CD4-positive, CD25-positive, alpha-beta regulatory T cell (primary cell): ENCODE measurements at regions not wholly inside any gene's neighbourhood (a gene's known extent, or its start where the extent isn't known, plus 50 kb on each side); places are given as distances from the start of the nearest gene placed in this dataset.

ENCODE experiments used
- ATAC-seq, 2 donors: fragments of 150-1000 bp; cut with Tn5 transposase; one replicate each; pipeline ENCODE4 v1.10.0; 2021; ENCODE audit warnings: low read depth in 2 of 2, moderate number of reproducible peaks in 2 of 2, moderate library complexity in 1 of 2
- DNase-seq, 3 donors: peaks; one replicate each; pipeline versions ENCODE4 v3.0.0 to v3.0.0-alpha.2; 2012 to 2022; ENCODE audit warnings: mixed read lengths in 1 of 3
- H3K27ac ChIP-seq: one replicate; pipeline ENCODE4 v1.7.0; 2013; ENCODE audit warnings: mild to moderate bottlenecking, low read length; ENCODE audit not compliant: insufficient read depth, poor library complexity, severe bottlenecking
- H3K27me3 ChIP-seq: one replicate; pipeline ENCODE4 v1.7.0; 2013; ENCODE audit warnings: low read length; ENCODE audit not compliant: control insufficient read depth, insufficient read depth
- H3K36me3 ChIP-seq: one replicate; pipeline ENCODE4 v1.7.0; 2013; ENCODE audit warnings: mild to moderate bottlenecking, low read length, moderate library complexity; ENCODE audit not compliant: control insufficient read depth, insufficient read depth
- H3K4me1 ChIP-seq: 2 replicates; pipeline ENCODE4 v1.7.0; 2013; ENCODE audit warnings: mild to moderate bottlenecking, low read length; ENCODE audit not compliant: insufficient read depth, control insufficient read depth, poor library complexity, severe bottlenecking
- H3K4me3 ChIP-seq: one replicate; pipeline ENCODE4 v1.7.0; 2013; ENCODE audit warnings: low read depth, mild to moderate bottlenecking, low read length, moderate library complexity
- H3K9me3 ChIP-seq, 2 experiments: 1 replicate in 1 of 2; 2 replicates in 1 of 2; pipeline ENCODE4 v1.7.0; 2013; ENCODE audit warnings: low read length in 2 of 2, mild to moderate bottlenecking in 1 of 2, moderate library complexity in 1 of 2; ENCODE audit not compliant: control insufficient read depth in 2 of 2
- H3K27ac Mint-ChIP-seq, 3 donors: one replicate each; pipeline ENCODE4 v1.8.0; 2020 to 2022; ENCODE audit warnings: mild to moderate bottlenecking in 3 of 3, mixed read lengths in 3 of 3, moderate library complexity in 2 of 3
- H3K27me3 Mint-ChIP-seq: one replicate; pipeline ENCODE4 v1.8.0; 2022; ENCODE audit warnings: mild to moderate bottlenecking, mixed read lengths
- H3K36me3 Mint-ChIP-seq: one replicate; pipeline ENCODE4 v1.8.0; 2020; ENCODE audit warnings: mixed read lengths
- H3K4me1 Mint-ChIP-seq, 4 donors: one replicate each; pipeline ENCODE4 v1.8.0; 2020 to 2022; ENCODE audit warnings: mixed read lengths in 4 of 4, mild to moderate bottlenecking in 1 of 4
- H3K4me3 Mint-ChIP-seq, 4 donors: one replicate each; pipeline ENCODE4 v1.8.0; 2020 to 2022; ENCODE audit warnings: mild to moderate bottlenecking in 4 of 4, mixed read lengths in 4 of 4, moderate library complexity in 3 of 4
- H3K9me3 Mint-ChIP-seq, 7 donors: one replicate each; pipeline ENCODE4 v1.8.0; 2020 to 2022; ENCODE audit warnings: mixed read lengths in 7 of 7, mild to moderate bottlenecking in 3 of 7, moderate library complexity in 2 of 7

GRCh38 chr6:138618168-138618567 lies 118.9 kb upstream of the NHSL1 start:
- DNase-seq (no peak), ATAC-seq (no peak)
- peaks cover 14% of the 10 kb centered on the region for H3K27me3 Mint-ChIP-seq
- H3K36me3 ChIP-seq: no peaks in the 10 kb centered on the region
- no peaks in the 10 kb centered on the region for H3K9me3 Mint-ChIP-seq
- H3K4me3 ChIP-seq: no peak overlapping the region
- no peaks in the 10 kb centered on the region for H3K4me1 ChIP-seq
- no peaks in the 10 kb centered on the region for H3K4me1 Mint-ChIP-seq
- no peaks in the 10 kb centered on the region for H3K27me3 ChIP-seq
- no peaks in the 10 kb centered on the region for H3K9me3 ChIP-seq
- no peaks in the 10 kb centered on the region for H3K36me3 Mint-ChIP-seq
- H3K4me3 Mint-ChIP-seq: no peak overlapping the region
- H3K27ac Mint-ChIP-seq: no peak overlapping the region
- H3K27ac ChIP-seq: no peak overlapping the region

GRCh38 chr6:138620630-138621029 lies 121.3 kb upstream of the NHSL1 start:
- Mint-ChIP-seq H3K4me3 (no peak overlapping the region), H3K36me3 (no peaks in the 10 kb centered on the region), H3K9me3 (no peaks in the 10 kb centered on the region), H3K27ac (no peak overlapping the region), H3K4me1 (no peaks in the 10 kb centered on the region), H3K27me3 (peaks cover 7% of the 10 kb centered on the region)
- H3K4me1 ChIP-seq: no peaks in the 10 kb centered on the region
- no peak for ATAC-seq
- no peaks in the 10 kb centered on the region for H3K9me3 ChIP-seq
- H3K36me3 ChIP-seq: no peaks in the 10 kb centered on the region
- H3K4me3 ChIP-seq: no peak overlapping the region
- H3K27me3 ChIP-seq: no peaks in the 10 kb centered on the region
- no peak for DNase-seq
- no peak overlapping the region for H3K27ac ChIP-seq

DNA sequence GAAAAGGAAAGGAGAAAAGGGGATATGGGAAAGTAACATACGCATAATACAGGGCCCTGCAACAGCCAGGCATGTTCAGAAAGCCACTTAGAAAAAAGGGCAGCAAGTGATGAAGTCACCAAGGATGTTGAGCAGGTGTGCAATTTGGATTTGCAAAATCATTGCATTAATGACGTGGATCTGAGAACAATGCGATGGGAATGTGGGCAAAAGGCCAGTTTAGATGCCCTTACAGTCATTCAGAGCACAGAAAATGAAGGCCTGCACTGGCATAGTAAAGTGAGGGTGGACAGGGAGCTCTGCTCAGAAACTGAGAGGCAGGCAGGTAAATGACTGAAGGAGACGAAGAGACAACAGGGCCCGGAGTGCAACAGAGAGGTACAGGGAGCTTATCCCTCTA lies 123.7 kb upstream of the NHSL1 start:
- Mint-ChIP-seq H3K4me3 (no peak overlapping the region), H3K27ac (peak overlapping the region in 1 of 3 donors; percentile 56), H3K27me3 (peaks cover 7% of the 10 kb centered on the region), H3K4me1 (no peaks in the 10 kb centered on the region), H3K9me3 (no peaks in the 10 kb centered on the region), H3K36me3 (no peaks in the 10 kb centered on the region)
- Histone ChIP-seq H3K4me1 (no peaks in the 10 kb centered on the region), H3K27ac (no peak overlapping the region), H3K36me3 (no peaks in the 10 kb centered on the region), H3K4me3 (no peak overlapping the region), H3K9me3 (no peaks in the 10 kb centered on the region), H3K27me3 (no peaks in the 10 kb centered on the region)
- no peak for DNase-seq
- ATAC-seq: no peak

DNA sequence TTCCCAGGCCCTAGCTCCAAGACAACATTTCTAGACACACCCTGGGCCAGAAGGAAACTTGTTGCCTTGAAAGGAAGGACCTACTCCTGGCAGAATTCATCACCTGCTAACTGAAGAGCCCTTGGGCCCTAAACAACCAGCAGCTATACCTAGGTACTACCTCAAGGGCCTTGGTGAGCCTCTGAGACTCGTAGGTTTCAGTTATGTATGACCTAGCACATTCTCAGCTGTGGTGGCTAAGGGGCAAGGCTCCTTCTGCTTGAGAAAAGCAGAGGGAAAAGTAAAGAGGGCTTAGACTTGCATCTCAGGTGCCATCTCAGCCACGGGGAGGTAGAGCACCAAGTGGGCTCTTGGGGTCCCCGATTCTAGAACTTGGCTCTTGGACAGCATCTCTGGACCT lies 132.3 kb upstream of the NHSL1 start:
- H3K27ac ChIP-seq: no peak overlapping the region
- Mint-ChIP-seq H3K27me3 (peaks cover 27% of the 10 kb centered on the region), H3K4me3 (no peak overlapping the region), H3K27ac (no peak overlapping the region), H3K36me3 (no peaks in the 10 kb centered on the region), H3K9me3 (peaks cover 0 to 5% (median 0%) of the 10 kb centered on the region in 7 donors), H3K4me1 (no peaks in the 10 kb centered on the region)
- H3K9me3 ChIP-seq: no peaks in the 10 kb centered on the region
- no peaks in the 10 kb centered on the region for H3K4me1 ChIP-seq
- no peaks in the 10 kb centered on the region for H3K36me3 ChIP-seq
- ATAC-seq: no peak
- no peak for DNase-seq
- H3K27me3 ChIP-seq: peaks cover 2% of the 10 kb centered on the region
- no peak overlapping the region for H3K4me3 ChIP-seq

GRCh38 chr6:138637822-138638221 lies 135.7 kb upstream of the CCDC28A start:
- no peaks in the 10 kb centered on the region for H3K36me3 ChIP-seq
- H3K4me3 Mint-ChIP-seq: no peak overlapping the region
- H3K27ac Mint-ChIP-seq: no peak overlapping the region
- no peaks in the 10 kb centered on the region for H3K4me1 Mint-ChIP-seq
- peaks cover 2% of the 10 kb centered on the region for H3K27me3 ChIP-seq
- peaks cover 29% of the 10 kb centered on the region for H3K27me3 Mint-ChIP-seq
- no peaks in the 10 kb centered on the region for H3K36me3 Mint-ChIP-seq
- H3K4me1 ChIP-seq: no peaks in the 10 kb centered on the region
- peaks cover 0 to 2% (median 0%) of the 10 kb centered on the region in 7 donors for H3K9me3 Mint-ChIP-seq
- no peak overlapping the region for H3K27ac ChIP-seq
- ATAC-seq (no peak), DNase-seq (no peak)
- H3K4me3 ChIP-seq: no peak overlapping the region
- H3K9me3 ChIP-seq: no peaks in the 10 kb centered on the region

DNA sequence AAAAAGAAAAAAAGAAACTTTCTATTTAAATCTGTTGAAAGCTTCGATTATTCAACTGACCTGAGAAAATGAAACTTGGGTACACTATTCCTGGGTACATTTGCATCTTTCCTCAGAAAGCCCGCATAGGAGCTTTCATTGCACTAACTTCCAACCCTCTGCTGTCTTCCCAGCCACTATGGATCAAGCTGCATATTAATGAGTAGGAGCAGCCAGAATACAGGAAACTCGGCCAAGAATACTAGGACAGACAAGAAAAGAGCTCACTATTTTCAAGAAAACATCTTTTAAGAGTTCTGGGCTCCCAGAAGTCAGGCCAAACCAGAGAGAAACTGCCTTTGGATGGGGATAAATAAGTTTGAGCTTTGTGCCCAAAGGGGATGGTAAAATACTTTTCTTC lies 135.0 kb upstream of the CCDC28A start:
- Histone ChIP-seq H3K36me3 (no peaks in the 10 kb centered on the region), H3K9me3 (no peaks in the 10 kb centered on the region), H3K27ac (no peak overlapping the region), H3K27me3 (peaks cover 2% of the 10 kb centered on the region), H3K4me3 (no peak overlapping the region), H3K4me1 (no peaks in the 10 kb centered on the region)
- H3K27ac Mint-ChIP-seq: no peak overlapping the region
- H3K4me3 Mint-ChIP-seq: no peak overlapping the region
- no peaks in the 10 kb centered on the region for H3K4me1 Mint-ChIP-seq
- peaks cover 21% of the 10 kb centered on the region for H3K27me3 Mint-ChIP-seq
- no peak for ATAC-seq
- H3K36me3 Mint-ChIP-seq: no peaks in the 10 kb centered on the region
- peaks cover 0 to 2% (median 0%) of the 10 kb centered on the region in 7 donors for H3K9me3 Mint-ChIP-seq
- no peak for DNase-seq

DNA sequence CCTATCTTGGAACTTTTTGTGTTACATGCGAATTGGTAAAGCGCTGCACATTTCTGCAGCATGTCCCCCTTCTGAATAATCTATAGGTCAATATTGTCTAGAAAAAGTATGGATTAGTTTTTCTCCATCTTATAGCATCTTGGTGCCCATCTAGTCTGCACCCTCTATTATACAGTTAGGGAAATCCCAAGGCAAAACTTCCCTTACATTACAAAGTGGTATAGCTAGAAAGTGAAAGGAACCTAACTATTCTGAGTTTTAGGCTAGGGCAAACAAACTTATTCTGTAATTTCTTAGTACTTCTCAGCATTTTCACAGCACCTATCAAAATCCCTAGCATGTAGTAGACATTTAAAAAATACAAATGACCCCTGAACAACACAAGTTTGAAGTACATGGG lies 133.5 kb upstream of the CCDC28A start:
- Histone ChIP-seq H3K27ac (no peak overlapping the region), H3K4me1 (no peaks in the 10 kb centered on the region), H3K36me3 (no peaks in the 10 kb centered on the region), H3K27me3 (no peaks in the 10 kb centered on the region), H3K4me3 (no peak overlapping the region), H3K9me3 (no peaks in the 10 kb centered on the region)
- no peaks in the 10 kb centered on the region for H3K36me3 Mint-ChIP-seq
- H3K27me3 Mint-ChIP-seq: peaks cover 12% of the 10 kb centered on the region
- peaks cover 0 to under 1% (median 0%) of the 10 kb centered on the region in 7 donors for H3K9me3 Mint-ChIP-seq
- H3K27ac Mint-ChIP-seq: no peak overlapping the region
- DNase-seq (no peak), ATAC-seq (no peak)
- H3K4me3 Mint-ChIP-seq: no peak overlapping the region
- H3K4me1 Mint-ChIP-seq: no peaks in the 10 kb centered on the region

GRCh38 chr6:138643210-138643609 lies 130.4 kb upstream of the CCDC28A start:
- Mint-ChIP-seq H3K4me3 (no peak overlapping the region), H3K36me3 (no peaks in the 10 kb centered on the region), H3K9me3 (peaks cover 0 to 3% (median 0%) of the 10 kb centered on the region in 7 donors), H3K27me3 (peaks cover 8% of the 10 kb centered on the region), H3K27ac (no peak overlapping the region), H3K4me1 (no peaks in the 10 kb centered on the region)
- no peaks in the 10 kb centered on the region for H3K9me3 ChIP-seq
- ATAC-seq: no peak
- H3K4me3 ChIP-seq: no peak overlapping the region
- H3K27me3 ChIP-seq: no peaks in the 10 kb centered on the region
- H3K27ac ChIP-seq: no peak overlapping the region
- DNase-seq: no peak
- H3K4me1 ChIP-seq: no peaks in the 10 kb centered on the region
- no peaks in the 10 kb centered on the region for H3K36me3 ChIP-seq
